OCI-LY3 (cell line): ENCODE measurements at regions not wholly inside any gene's neighbourhood (a gene's known extent, or its start where the extent isn't known, plus 50 kb on each side); places are given as distances from the start of the nearest gene placed in this dataset.

Experiments
- CTCF ChIP-seq: fragments of 200-600, 300-600 bp; sonication (generic); IDR thresholded peaks from 2 replicates; pipeline ENCODE4 v1.5.1; 2014; ENCODE audit warnings: antibody characterized with exemption, low read length, low read depth
- EZH2phosphoT487 ChIP-seq: fragments of 200-600 bp; shearing (Covaris generic); IDR thresholded peaks from 2 replicates; pipeline ENCODE4 v1.6.1; 2018; ENCODE audit warnings: antibody characterized with exemption, mixed run types, low read depth

GRCh38 chr12:46537387-46537955, 164.9 kb upstream of the SLC38A2 start:
- TF ChIP-seq CTCF (no peak), EZH2phosphoT487 (no peak)
